Activated CD4-positive, alpha-beta T cell treated with anti-CD3 and anti-CD28 coated beads, Interleukin-2, amount 10 ng/mL, durations not matched to agents 7 days and 5 days (primary cell): ENCODE measurements at regions not wholly inside any gene's neighbourhood (a gene's known extent, or its start where the extent isn't known, plus 50 kb on each side); places are given as distances from the start of the nearest gene placed in this dataset.
"Not testable (repeated sequence)": the region's sequence is repeated elsewhere in the genome, so short reads cannot be mapped to it uniquely, and the experiment has no call there.

ENCODE experiments used
- CTCF ChIA-PET: fragments of 350-600 bp; sonication (Branson Sonifier 250); formaldehyde crosslinking; loops from one replicate; lab custom pipeline; 2021; ENCODE audit warnings: antibody characterized with exemption; lab: Charles Lee
- POLR2A ChIA-PET: fragments of 350-600 bp; sonication (Branson Sonifier 250); formaldehyde crosslinking; loops from one replicate; lab custom pipeline; 2021; ENCODE audit warnings: antibody characterized with exemption; lab: Charles Lee
- DNase-seq: peaks from one replicate; pipeline ENCODE4 v3.0.0-alpha.2; 2020
- H3K27ac Mint-ChIP-seq: one replicate; pipeline ENCODE4 v1.8.0; 2021; ENCODE audit warnings: mild to moderate bottlenecking, moderate library complexity, mixed read lengths
- H3K27me3 Mint-ChIP-seq: one replicate; pipeline ENCODE4 v1.8.0; 2021; ENCODE audit warnings: mixed read lengths
- H3K36me3 Mint-ChIP-seq: one replicate; pipeline ENCODE4 v1.8.0; 2021; ENCODE audit warnings: low read depth, mixed read lengths
- H3K4me1 Mint-ChIP-seq: one replicate; pipeline ENCODE4 v1.8.0; 2021; ENCODE audit warnings: mixed read lengths
- H3K4me3 Mint-ChIP-seq: one replicate; pipeline ENCODE4 v1.8.0; 2021; ENCODE audit warnings: mild to moderate bottlenecking, moderate library complexity, mixed read lengths
- H3K9me3 Mint-ChIP-seq: one replicate; pipeline ENCODE4 v1.8.0; 2021; ENCODE audit warnings: mixed read lengths

DNA sequence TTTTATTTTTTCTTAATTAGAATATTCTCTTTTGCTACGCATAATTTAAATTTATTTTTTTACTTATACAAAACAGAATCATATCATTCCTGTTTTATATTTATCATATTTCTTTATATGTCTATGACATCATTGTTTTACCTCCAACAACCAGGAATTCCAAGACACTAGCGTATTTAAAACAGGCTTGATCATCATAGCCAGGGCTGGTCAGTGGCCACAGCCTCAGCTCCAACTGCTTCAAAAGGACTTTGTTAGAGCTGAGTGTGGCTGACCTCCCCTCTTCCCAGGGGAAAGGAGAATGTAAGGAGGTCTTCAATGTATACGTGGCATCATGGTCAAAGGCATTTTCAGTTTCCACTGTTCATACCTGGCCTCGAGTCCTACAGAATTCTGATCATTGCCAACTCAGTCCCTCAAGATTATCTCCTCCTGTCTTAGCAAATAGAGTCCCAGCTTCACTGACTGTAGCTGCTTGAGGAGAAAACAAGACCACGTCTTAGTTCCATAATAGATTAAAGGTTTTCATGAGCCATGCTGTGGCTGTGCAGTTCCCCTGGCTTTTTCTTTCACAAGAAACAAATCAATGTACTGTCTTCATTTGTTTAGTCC is 444.0 kb downstream of the PTPRC start:
- peaks cover 11% of the 10 kb centered on the region for H3K4me1 Mint-ChIP-seq
- H3K27ac Mint-ChIP-seq, result no peak overlapping the region
- H3K9me3 Mint-ChIP-seq, result peaks cover 17% of the 10 kb centered on the region
- no peak overlapping the region for H3K4me3 Mint-ChIP-seq
- POLR2A ChIA-PET, result no interaction called here
- DNase-seq, result no peak
- CTCF ChIA-PET, result interaction anchor here (0.6 to 4.0 kb wide), 5 partner anchors 9 to 47 kb away, joined by 3 to 19 read pairs (median 4); no protein-coding TSS in a partner anchor
- H3K36me3 Mint-ChIP-seq, result peaks cover 8% of the 10 kb centered on the region
- peaks cover 3% of the 10 kb centered on the region for H3K27me3 Mint-ChIP-seq

DNA sequence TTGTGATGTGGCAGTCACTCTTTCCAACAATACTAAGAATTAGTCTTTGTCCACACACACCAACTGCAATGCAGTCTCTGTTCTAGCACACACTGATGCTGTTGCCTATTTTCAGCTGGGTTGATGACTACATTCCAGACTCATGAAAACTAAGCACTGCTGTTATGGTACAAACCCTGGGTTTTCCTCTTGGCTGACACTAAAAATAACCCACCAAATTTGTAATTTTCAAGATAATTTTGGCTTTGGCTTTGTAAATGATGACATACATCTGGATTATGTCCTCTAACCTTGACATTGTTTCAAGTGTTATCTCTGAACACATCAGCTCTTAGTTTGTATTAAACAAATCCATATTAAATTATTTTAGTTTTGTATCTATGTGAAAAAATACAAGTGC is 444.8 kb downstream of the PTPRC start:
- peaks cover 15% of the 10 kb centered on the region for H3K4me1 Mint-ChIP-seq
- peaks cover 13% of the 10 kb centered on the region for H3K36me3 Mint-ChIP-seq
- H3K4me3 Mint-ChIP-seq, result no peak overlapping the region
- H3K27ac Mint-ChIP-seq, result no peak overlapping the region
- DNase-seq, result no peak
- CTCF ChIA-PET, result interaction anchor here (0.8 to 4.0 kb wide), 5 partner anchors 10 to 42 kb away, joined by 3 to 19 read pairs (median 6); no protein-coding TSS in a partner anchor
- peaks cover 3% of the 10 kb centered on the region for H3K27me3 Mint-ChIP-seq
- POLR2A ChIA-PET, result no interaction called here
- peaks cover 19% of the 10 kb centered on the region for H3K9me3 Mint-ChIP-seq

- no peak for DNase-seq
- CTCF ChIA-PET, result interaction anchor here (0.8 to 4.0 kb wide), 6 partner anchors 10 to 182 kb away, joined by 3 to 19 read pairs (median 4); no protein-coding TSS in a partner anchor
- Mint-ChIP-seq H3K4me3 (no peak overlapping the region), H3K4me1 (peaks cover 21% of the 10 kb centered on the region), H3K9me3 (peaks cover 19% of the 10 kb centered on the region), H3K27ac (no peak overlapping the region), H3K27me3 (peaks cover 3% of the 10 kb centered on the region), H3K36me3 (peaks cover 16% of the 10 kb centered on the region)
- POLR2A ChIA-PET, result interaction anchor here (0.6 kb wide), 2 partner anchors 155 to 1370 kb away, joined by 4 read pairs; no protein-coding TSS in a partner anchor
Observed at GRCh38 chr1:199084293-199084692, 445.5 kb downstream of the PTPRC start.

GRCh38 chr1:199085903-199086302 is 447.1 kb downstream of the PTPRC start:
- H3K27me3 Mint-ChIP-seq, result no peaks in the 10 kb centered on the region
- ChIA-PET POLR2A (no interaction called here), CTCF (interaction anchor here (0.7 to 4.0 kb wide), 4 partner anchors 12 to 74 kb away, joined by 3 to 19 read pairs (median 5); no protein-coding TSS in a partner anchor)
- DNase-seq, result no peak
- H3K27ac Mint-ChIP-seq, result no peak overlapping the region
- H3K4me1 Mint-ChIP-seq, result peaks cover 36% of the 10 kb centered on the region
- no peak overlapping the region for H3K4me3 Mint-ChIP-seq
- peaks cover 24% of the 10 kb centered on the region for H3K9me3 Mint-ChIP-seq
- H3K36me3 Mint-ChIP-seq, result peaks cover 23% of the 10 kb centered on the region

DNA sequence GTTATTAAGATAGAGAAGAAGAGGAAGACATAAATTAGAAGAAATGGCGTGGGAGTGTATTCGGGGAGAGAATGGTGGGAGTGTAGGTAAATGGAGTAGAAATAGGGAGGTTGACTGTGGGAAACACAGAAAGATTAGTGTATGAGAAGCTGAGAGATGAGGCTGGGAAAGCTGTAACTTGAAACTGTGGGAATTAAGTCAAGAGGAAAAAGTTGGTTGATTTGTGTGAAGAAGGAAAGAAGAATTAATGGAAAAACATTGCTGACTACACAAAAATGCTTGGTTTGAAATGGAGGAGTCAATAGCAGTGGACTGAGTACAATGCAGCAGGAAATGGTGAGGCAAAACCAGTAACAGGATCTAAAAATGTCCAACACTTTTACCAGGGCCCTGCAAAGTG is 448.3 kb downstream of the PTPRC start:
- H3K4me3 Mint-ChIP-seq, result no peak overlapping the region
- peaks cover 32% of the 10 kb centered on the region for H3K36me3 Mint-ChIP-seq
- H3K27ac Mint-ChIP-seq, result no peak overlapping the region
- no peak for DNase-seq
- H3K4me1 Mint-ChIP-seq, result peaks cover 38% of the 10 kb centered on the region
- no peaks in the 10 kb centered on the region for H3K27me3 Mint-ChIP-seq
- ChIA-PET POLR2A (no interaction called here), CTCF (no interaction called here)
- H3K9me3 Mint-ChIP-seq, result peaks cover 31% of the 10 kb centered on the region

DNA sequence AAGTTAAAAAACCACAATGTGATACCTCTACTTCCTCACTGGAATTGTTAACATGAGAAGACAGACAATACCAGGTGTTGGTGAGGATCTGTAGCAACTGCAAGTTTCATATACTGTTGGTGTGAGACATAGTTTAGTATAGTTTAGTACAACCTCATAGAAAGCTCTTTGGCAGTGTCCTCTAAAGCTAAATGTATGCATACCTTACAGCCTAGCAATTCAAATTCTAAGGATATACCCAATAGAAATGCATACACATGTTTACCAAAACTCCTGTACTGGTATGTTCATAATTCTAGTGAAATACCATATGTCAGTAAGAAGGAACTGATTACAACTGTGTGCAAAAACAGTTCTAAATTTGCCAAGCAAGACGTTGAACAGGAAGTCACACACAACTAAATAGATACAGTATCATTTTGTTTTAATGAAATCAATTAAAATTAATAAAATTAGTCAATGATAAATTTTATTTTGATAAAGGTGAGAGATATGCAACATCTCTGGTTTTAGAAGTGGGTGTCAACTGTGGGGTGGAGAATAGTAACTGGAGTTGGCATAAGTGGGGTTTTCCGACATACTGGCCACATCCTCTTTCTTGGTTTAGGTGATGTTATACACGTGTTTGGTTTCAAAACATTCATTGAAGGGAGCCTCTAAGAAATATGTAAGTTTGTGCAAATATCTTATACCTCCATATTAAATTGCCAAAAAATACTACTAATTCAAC is 450.7 kb downstream of the PTPRC start:
- Mint-ChIP-seq H3K4me3 (peak overlapping the region; percentile 32), H3K36me3 (peaks cover 36% of the 10 kb centered on the region), H3K9me3 (peaks cover 42% of the 10 kb centered on the region), H3K4me1 (peaks cover 35% of the 10 kb centered on the region), H3K27ac (peak overlapping the region; percentile 78), H3K27me3 (no peaks in the 10 kb centered on the region)
- ChIA-PET CTCF (no interaction called here), POLR2A (no interaction called here)
- DNase-seq, result peak; percentile 63

DNA sequence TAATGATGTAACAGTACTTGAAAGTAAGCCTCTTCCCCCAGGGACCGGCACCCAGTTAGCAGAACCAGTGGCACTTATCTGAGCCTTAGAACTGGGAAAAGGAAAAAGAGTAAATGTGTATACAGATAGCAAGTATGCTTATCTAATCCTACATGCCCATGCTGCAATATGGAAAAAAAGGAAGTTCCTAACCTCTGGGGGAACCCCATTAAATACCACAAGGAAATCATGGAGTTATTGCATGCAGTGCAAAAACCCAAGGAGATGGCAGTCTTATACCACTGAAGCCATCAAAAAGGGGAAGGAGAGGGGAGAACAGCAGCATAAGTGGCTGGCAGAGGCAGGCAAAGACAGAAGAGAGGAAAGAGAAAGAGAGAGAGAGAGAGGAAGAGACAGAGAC is 456.8 kb downstream of the PTPRC start:
- H3K27me3 Mint-ChIP-seq, CTCF ChIA-PET, H3K4me1 Mint-ChIP-seq, H3K27ac Mint-ChIP-seq, H3K4me3 Mint-ChIP-seq, DNase-seq, POLR2A ChIA-PET: not testable (repeated sequence)
- Mint-ChIP-seq H3K36me3 (peaks cover 21% of the 10 kb centered on the region), H3K9me3 (peaks cover 52% of the 10 kb centered on the region)

DNA sequence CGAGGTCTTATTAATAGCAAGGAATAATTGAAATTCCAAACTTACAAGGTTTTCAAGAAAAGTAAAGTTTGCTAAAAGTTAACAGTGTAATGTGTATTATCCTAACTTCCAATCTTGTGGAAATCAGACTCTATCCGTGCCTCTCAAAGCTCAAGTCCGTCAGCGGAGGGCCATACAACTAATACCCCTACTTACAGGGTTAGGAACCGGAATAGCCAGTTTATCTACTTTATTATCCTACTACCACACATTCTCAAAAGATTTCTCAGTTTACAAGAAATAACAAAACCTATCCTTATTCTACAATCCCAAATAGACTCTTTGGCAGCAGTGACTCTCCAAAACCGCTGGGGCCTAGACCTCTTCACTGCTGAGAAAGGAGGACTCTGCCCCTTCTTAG is 457.8 kb downstream of the PTPRC start:
- DNase-seq, result no peak
- CTCF ChIA-PET, result no interaction called here
- H3K4me1 Mint-ChIP-seq, result peaks cover 6% of the 10 kb centered on the region
- H3K9me3 Mint-ChIP-seq, result peaks cover 47% of the 10 kb centered on the region
- no peaks in the 10 kb centered on the region for H3K27me3 Mint-ChIP-seq
- peaks cover 16% of the 10 kb centered on the region for H3K36me3 Mint-ChIP-seq
- no peak overlapping the region for H3K4me3 Mint-ChIP-seq
- no peak overlapping the region for H3K27ac Mint-ChIP-seq
- POLR2A ChIA-PET, result no interaction called here

DNA sequence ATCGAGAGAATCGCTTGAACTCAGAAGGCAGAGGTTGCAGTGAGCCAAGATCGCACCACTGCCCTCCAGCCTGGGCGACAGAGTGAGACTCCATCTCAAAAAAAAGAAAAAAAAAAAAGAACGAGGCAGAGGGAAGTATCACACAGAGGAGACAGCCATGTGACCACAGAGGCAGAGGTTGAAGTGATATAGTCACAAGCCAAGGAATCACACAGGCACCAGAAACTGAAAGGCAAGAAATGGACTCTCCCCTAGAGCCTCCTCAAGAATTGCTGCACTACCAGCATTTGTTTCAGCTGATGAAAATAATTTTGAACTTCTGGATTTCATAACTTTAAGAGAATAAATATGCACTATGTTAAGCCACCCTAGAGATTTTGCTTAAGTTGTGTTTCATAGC is 459.6 kb downstream of the PTPRC start:
- CTCF ChIA-PET, result interaction anchor here (1.4 kb wide), 1 partner anchor 11 kb away, joined by 5 read pairs; no protein-coding TSS in a partner anchor
- Mint-ChIP-seq H3K27me3 (no peaks in the 10 kb centered on the region), H3K4me3 (no peak overlapping the region), H3K27ac (no peak overlapping the region), H3K9me3 (peaks cover 42% of the 10 kb centered on the region), H3K36me3 (peaks cover 10% of the 10 kb centered on the region), H3K4me1 (peaks cover 10% of the 10 kb centered on the region)
- POLR2A ChIA-PET, result no interaction called here
- no peak for DNase-seq

DNA sequence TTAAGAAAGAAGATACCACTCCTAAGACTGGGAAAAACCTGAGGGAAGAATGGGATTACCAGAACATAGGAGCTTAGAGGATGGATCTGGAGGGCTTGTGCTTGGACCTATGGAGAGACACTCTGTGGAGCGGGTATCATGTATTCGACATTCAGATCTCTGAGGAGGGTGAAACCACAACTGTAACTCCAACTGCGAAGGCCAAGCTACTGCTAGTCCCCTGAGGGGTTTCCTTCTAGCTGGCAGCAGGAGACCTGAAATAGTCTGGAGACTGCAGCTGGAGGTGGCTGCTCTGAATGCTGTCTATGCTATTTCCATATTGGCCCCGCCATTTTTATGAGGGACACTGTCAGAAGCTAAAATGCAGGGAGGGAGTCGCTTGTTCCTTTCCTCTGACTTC is 462.3 kb downstream of the PTPRC start:
- ChIA-PET CTCF (interaction anchor here (0.8 to 1.6 kb wide), 3 partner anchors 9 to 12 kb away, joined by 3 to 4 read pairs (median 3); no protein-coding TSS in a partner anchor), POLR2A (no interaction called here)
- peaks cover 5% of the 10 kb centered on the region for H3K4me1 Mint-ChIP-seq
- no peak overlapping the region for H3K27ac Mint-ChIP-seq
- H3K4me3 Mint-ChIP-seq, result no peak overlapping the region
- H3K27me3 Mint-ChIP-seq, result no peaks in the 10 kb centered on the region
- DNase-seq, result no peak
- peaks cover 35% of the 10 kb centered on the region for H3K9me3 Mint-ChIP-seq
- peaks cover 7% of the 10 kb centered on the region for H3K36me3 Mint-ChIP-seq

DNA sequence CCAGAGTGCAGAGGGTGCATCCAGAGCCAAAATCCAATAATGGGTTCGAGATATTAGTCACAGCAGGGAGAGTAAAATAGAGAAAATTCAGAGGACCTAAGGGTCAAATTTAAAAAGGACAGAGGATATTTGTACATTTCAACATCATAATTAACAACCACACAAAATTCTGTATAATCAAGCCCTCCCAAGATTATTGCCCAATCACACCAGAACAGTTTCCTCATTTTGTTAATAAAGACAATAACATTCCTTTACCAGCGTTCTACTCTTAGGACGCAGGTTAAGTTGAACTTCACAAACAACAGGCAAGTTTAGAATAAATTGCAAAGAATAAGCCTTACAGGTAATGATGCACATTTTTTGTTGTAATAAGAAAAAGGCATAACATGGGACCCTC is 462.8 kb downstream of the PTPRC start:
- POLR2A ChIA-PET, result no interaction called here
- no peaks in the 10 kb centered on the region for H3K27me3 Mint-ChIP-seq
- peaks cover 8% of the 10 kb centered on the region for H3K36me3 Mint-ChIP-seq

GRCh38 chr1:199102239-199102638 is 463.4 kb downstream of the PTPRC start:
- H3K9me3 Mint-ChIP-seq, result peaks cover 31% of the 10 kb centered on the region
- peaks cover 5% of the 10 kb centered on the region for H3K4me1 Mint-ChIP-seq
- no peak overlapping the region for H3K27ac Mint-ChIP-seq
- H3K27me3 Mint-ChIP-seq, result no peaks in the 10 kb centered on the region
- POLR2A ChIA-PET, result no interaction called here
- CTCF ChIA-PET, result interaction anchor here (1.5 to 1.6 kb wide), 2 partner anchors 11 to 29 kb away, joined by 4 read pairs; no protein-coding TSS in a partner anchor
- H3K36me3 Mint-ChIP-seq, result peaks cover 8% of the 10 kb centered on the region
- H3K4me3 Mint-ChIP-seq, result no peak overlapping the region
- DNase-seq, result no peak

More for the DNA sequence above, 462.8 kb downstream of the PTPRC start:
- CTCF ChIA-PET, result interaction anchor here (0.8 to 1.6 kb wide), 3 partner anchors 9 to 12 kb away, joined by 3 to 4 read pairs (median 3); no protein-coding TSS in a partner anchor
- DNase-seq, result no peak
- Mint-ChIP-seq H3K4me1 (peaks cover 5% of the 10 kb centered on the region), H3K27ac (no peak overlapping the region), H3K4me3 (no peak overlapping the region), H3K9me3 (peaks cover 36% of the 10 kb centered on the region)

DNA sequence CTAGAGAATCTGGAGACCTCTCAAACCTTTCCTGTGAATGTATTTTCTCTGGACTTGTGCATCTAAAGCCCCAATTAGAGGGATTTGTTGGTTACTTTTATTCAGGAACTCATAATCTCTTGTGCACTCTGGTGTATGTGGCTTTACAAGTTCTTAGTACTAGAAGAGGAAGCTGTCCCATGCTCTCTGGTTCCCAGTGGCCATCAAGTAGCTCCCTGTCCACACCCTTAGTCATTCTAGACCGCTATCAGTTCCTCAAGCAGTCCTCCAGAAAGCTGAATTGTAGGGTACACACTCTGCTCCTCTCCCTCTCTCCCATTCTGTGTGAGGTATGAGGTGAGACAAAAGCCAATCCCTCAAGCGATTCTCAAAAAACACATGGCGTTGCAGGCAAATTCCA is 470.3 kb downstream of the PTPRC start:
- H3K27me3 Mint-ChIP-seq, result no peaks in the 10 kb centered on the region
- no peak overlapping the region for H3K4me3 Mint-ChIP-seq
- CTCF ChIA-PET, result interaction anchor here (1.6 to 2.5 kb wide), 2 partner anchors 12 to 16 kb away, joined by 5 read pairs; no protein-coding TSS in a partner anchor
- peaks cover 12% of the 10 kb centered on the region for H3K4me1 Mint-ChIP-seq
- no peak for DNase-seq
- H3K36me3 Mint-ChIP-seq, result peaks cover 11% of the 10 kb centered on the region
- H3K9me3 Mint-ChIP-seq, result peaks cover 38% of the 10 kb centered on the region
- POLR2A ChIA-PET, result no interaction called here
- H3K27ac Mint-ChIP-seq, result no peak overlapping the region
